ENCODE measurements at regions not wholly inside any gene's neighbourhood (a gene's known extent, or its start where the extent isn't known, plus 50 kb on each side); places are given as distances from the start of the nearest gene placed in this dataset.

GRCh38 chr3:162193148-162194095, 696.8 kb downstream of the OTOL1 start:
- DNase-seq (ENCODE audit: low spot score), result no peak

- no peak for DNase-seq (ENCODE audit: low spot score)
These were observed 698.5 kb downstream of the OTOL1 start for GRCh38 chr3:162195147-162195546.

- no peak for DNase-seq (ENCODE audit: low spot score)
These were observed 700.4 kb downstream of the OTOL1 start for GRCh38 chr3:162196964-162197363.

- no peak for DNase-seq (ENCODE audit: low spot score)
These were observed 704.2 kb downstream of the OTOL1 start for GRCh38 chr3:162200836-162201235.

- DNase-seq (ENCODE audit: low spot score), result no peak
These were observed 710.0 kb downstream of the OTOL1 start for GRCh38 chr3:162206648-162207047.

GRCh38 chr3:162211470-162211869, 714.9 kb downstream of the OTOL1 start:
- no peak for DNase-seq (ENCODE audit: low spot score)

GRCh38 chr3:162213196-162213595, 716.6 kb downstream of the OTOL1 start:
- DNase-seq (ENCODE audit: low spot score), result no peak

GRCh38 chr3:162213956-162214355, 717.3 kb downstream of the OTOL1 start:
- DNase-seq (ENCODE audit: low spot score), result no peak

GRCh38 chr3:162217647-162218046, 721.0 kb downstream of the OTOL1 start:
- no peak for DNase-seq (ENCODE audit: low spot score)

GRCh38 chr3:162218479-162218878, 721.9 kb downstream of the OTOL1 start:
- no peak for DNase-seq (ENCODE audit: low spot score)

GRCh38 chr3:162224746-162225145, 728.1 kb downstream of the OTOL1 start:
- DNase-seq (ENCODE audit: low spot score), result no peak

- DNase-seq (ENCODE audit: low spot score), result no peak
These were observed 740.3 kb downstream of the OTOL1 start for GRCh38 chr3:162236949-162237348.

- DNase-seq (ENCODE audit: low spot score), result no peak
These were observed 754.2 kb downstream of the OTOL1 start for GRCh38 chr3:162250782-162251181.

- DNase-seq (ENCODE audit: low spot score), result no peak
These were observed 765.5 kb downstream of the OTOL1 start for GRCh38 chr3:162262129-162262528.

- DNase-seq (ENCODE audit: low spot score), result no peak
These were observed 767.0 kb downstream of the OTOL1 start for GRCh38 chr3:162263596-162263995.

- DNase-seq (ENCODE audit: low spot score), result no peak
These were observed 773.2 kb downstream of the OTOL1 start for GRCh38 chr3:162269636-162270458.

- no peak for DNase-seq (ENCODE audit: low spot score)
These were observed 777.5 kb downstream of the OTOL1 start for GRCh38 chr3:162274070-162274469.

- no peak for DNase-seq (ENCODE audit: low spot score)
These were observed 782.2 kb downstream of the OTOL1 start for GRCh38 chr3:162278834-162279233.

- DNase-seq (ENCODE audit: low spot score), result no peak
These were observed 788.7 kb downstream of the OTOL1 start for GRCh38 chr3:162285259-162285658.

GRCh38 chr3:162287600-162287999, 791.0 kb downstream of the OTOL1 start:
- DNase-seq (ENCODE audit: low spot score), result no peak

- DNase-seq (ENCODE audit: low spot score), result no peak
These were observed 795.8 kb downstream of the OTOL1 start for GRCh38 chr3:162292409-162292808.

- no peak for DNase-seq (ENCODE audit: low spot score)
These were observed 798.8 kb downstream of the OTOL1 start for GRCh38 chr3:162295323-162295983.

Data from HuH-7.5 (cell line).